ENCODE measurements at regions not wholly inside any gene's neighbourhood (a gene's known extent, or its start where the extent isn't known, plus 50 kb on each side); places are given as distances from the start of the nearest gene placed in this dataset.

DNA sequence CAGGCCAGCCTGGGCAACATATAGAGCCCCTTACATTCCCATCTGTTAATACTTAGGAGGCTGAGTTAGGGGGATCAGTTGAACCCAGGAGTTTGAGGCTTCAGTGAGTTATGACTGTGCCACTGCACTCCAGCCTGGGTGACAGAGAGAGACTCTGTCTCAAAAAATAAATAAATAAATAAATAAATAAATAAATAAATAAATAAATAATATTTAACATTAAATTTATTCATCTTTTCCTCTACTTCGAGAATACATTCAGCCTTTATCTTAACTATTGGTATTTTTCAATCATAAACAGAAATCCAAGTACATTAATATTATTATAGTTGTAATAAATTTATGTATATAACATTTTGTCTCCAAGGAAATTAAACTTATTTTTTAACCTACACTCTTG lies 1227.7 kb upstream of the GJE1 start:
- DNase-seq (no peak), ATAC-seq (no peak)
- H3K36me3 ChIP-seq, result no peaks in the 10 kb centered on the region
- intact Hi-C loops (cut with DNase I; ENCODE audit: low total_unique reads) (no loop called here), in situ Hi-C loops (cut with MboI; ENCODE audit: low sequenced_read_pairs in 4 of 4) (no loop called here)
- no peak for TF ChIP-seq POLR2A (IDR thresholded peaks at IDR 0.05)
- TF ChIP-seq, protein P1, sequence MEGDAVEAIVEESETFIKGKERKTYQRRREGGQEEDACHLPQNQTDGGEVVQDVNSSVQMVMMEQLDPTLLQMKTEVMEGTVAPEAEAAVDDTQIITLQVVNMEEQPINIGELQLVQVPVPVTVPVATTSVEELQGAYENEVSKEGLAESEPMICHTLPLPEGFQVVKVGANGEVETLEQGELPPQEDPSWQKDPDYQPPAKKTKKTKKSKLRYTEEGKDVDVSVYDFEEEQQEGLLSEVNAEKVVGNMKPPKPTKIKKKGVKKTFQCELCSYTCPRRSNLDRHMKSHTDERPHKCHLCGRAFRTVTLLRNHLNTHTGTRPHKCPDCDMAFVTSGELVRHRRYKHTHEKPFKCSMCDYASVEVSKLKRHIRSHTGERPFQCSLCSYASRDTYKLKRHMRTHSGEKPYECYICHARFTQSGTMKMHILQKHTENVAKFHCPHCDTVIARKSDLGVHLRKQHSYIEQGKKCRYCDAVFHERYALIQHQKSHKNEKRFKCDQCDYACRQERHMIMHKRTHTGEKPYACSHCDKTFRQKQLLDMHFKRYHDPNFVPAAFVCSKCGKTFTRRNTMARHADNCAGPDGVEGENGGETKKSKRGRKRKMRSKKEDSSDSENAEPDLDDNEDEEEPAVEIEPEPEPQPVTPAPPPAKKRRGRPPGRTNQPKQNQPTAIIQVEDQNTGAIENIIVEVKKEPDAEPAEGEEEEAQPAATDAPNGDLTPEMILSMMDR (IDR thresholded peaks at IDR 0.05 in 4 of 5, conservative IDR thresholded peaks at IDR 0.05 in 1 of 5), result no peak
- no peak overlapping the region for H3K27ac ChIP-seq
- H3K9me3 ChIP-seq, result peaks cover 0 to 3% (median 0%) of the 10 kb centered on the region in 3 donors
- H3K27me3 ChIP-seq, result no peaks in the 10 kb centered on the region
- H3K4me1 ChIP-seq, result no peaks in the 10 kb centered on the region
- H3K4me3 ChIP-seq, result no peak overlapping the region

DNA sequence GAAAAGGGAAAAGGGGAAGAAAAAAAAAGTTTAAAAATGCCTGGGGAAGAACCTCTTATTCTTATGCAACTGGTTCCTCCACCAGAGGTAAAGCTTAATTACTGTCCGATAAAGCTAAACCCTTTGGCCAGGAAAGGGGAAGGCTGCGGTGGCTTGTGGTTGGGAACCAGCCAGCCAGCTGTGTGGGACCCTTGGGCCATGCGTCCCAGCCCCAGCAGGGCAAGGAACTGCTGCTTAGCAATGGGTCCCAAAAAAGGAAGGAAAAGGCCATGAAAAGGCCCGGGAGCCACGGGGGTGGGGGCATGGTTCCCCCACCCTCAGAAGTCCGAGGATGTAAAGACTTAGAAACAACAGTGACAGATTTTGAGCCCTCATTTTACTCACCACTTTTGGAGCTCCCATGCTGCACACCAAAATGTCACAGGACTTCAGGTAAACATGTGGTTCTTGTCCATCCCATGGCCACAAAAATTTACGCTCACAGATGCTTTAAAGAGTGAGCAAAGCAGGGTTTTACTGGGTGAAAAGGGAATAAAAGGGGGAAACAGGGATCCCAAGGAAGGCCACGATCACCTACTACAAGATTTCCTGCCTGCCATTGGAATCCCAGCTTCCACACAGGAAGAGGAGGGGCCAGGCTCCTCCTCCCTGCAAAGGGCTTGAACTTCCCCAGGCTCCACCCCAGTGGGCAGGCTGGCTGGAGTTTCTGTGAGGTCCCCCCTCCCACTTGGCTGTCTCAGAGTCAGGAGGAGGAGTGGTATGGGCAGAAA lies 1234.7 kb upstream of the GJE1 start:
- in situ Hi-C loops (cut with MboI; ENCODE audit: low sequenced_read_pairs in 4 of 4) (no loop called here), intact Hi-C loops (cut with DNase I; ENCODE audit: low total_unique reads) (no loop called here)
- DNase-seq (peak in 1 of 2 donors; percentile 20), ATAC-seq (no peak)
- TF ChIP-seq, protein P1 (IDR thresholded peaks at IDR 0.05 in 4 of 5, conservative IDR thresholded peaks at IDR 0.05 in 1 of 5), result no peak
- TF ChIP-seq POLR2A (IDR thresholded peaks at IDR 0.05), result no peak
- Histone ChIP-seq H3K27ac (no peak overlapping the region), H3K4me1 (no peaks in the 10 kb centered on the region), H3K27me3 (no peaks in the 10 kb centered on the region), H3K9me3 (peaks cover 0 to 3% (median 0%) of the 10 kb centered on the region in 3 donors), H3K4me3 (no peak overlapping the region), H3K36me3 (no peaks in the 10 kb centered on the region)

DNA sequence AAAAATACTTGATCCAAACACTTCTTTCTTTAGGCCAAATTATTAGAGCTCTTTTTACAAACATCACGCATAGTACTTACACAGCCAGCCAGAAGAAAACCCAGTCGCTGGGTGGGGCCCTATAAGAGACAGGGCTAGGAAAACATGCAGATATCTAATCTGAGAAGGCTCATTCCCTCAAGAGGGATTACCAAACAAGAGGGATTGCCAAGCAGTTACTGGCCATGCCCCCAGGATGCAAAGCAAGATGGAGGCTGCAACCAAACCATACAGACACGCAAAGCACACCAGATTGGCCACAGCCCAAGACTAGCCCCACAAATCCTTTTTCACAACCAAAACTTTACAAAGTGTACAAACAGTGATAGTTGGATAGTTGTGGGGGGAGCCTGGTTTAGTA lies 1235.4 kb upstream of the GJE1 start:
- no peak for DNase-seq
- H3K4me3 ChIP-seq, result no peak overlapping the region
- H3K36me3 ChIP-seq, result no peaks in the 10 kb centered on the region
- H3K27me3 ChIP-seq, result no peaks in the 10 kb centered on the region
- peaks cover 0 to 3% (median 0%) of the 10 kb centered on the region in 3 donors for H3K9me3 ChIP-seq
- TF ChIP-seq, protein P1 (IDR thresholded peaks at IDR 0.05 in 4 of 5, conservative IDR thresholded peaks at IDR 0.05 in 1 of 5), result no peak
- intact Hi-C loops (cut with DNase I; ENCODE audit: low total_unique reads), result no loop called here
- H3K4me1 ChIP-seq, result no peaks in the 10 kb centered on the region
- ATAC-seq, result no peak
- in situ Hi-C loops (cut with MboI; ENCODE audit: low sequenced_read_pairs in 4 of 4), result no loop called here
- H3K27ac ChIP-seq, result no peak overlapping the region

DNA sequence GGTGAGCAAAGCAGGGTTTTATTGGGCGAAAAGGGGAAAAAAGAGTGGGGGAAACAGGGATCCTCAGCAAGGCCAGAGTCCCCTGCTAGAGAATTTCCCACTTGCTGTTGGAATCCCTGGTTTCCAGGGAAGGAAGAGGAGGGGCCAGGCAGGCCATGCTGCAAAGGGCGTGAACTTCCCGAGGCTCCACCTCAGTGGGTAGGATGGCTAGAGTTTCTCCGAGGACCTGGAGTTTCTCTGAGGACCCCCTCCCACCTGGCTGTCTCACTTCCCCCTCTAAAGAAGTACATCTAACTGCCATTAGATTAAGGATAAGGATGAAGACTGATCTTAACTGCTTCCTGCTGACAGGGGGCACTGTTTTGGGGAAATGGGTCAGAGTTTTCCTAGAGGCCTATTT lies 1239.3 kb upstream of the GJE1 start:
- H3K4me1 ChIP-seq, result no peaks in the 10 kb centered on the region
- H3K36me3 ChIP-seq, result no peaks in the 10 kb centered on the region
- no peak for DNase-seq
- TF ChIP-seq, protein P1 (IDR thresholded peaks at IDR 0.05 in 4 of 5, conservative IDR thresholded peaks at IDR 0.05 in 1 of 5), result no peak
- TF ChIP-seq POLR2A (IDR thresholded peaks at IDR 0.05), result no peak
- intact Hi-C loops (cut with DNase I; ENCODE audit: low total_unique reads), result no loop called here
- no peak overlapping the region for H3K4me3 ChIP-seq
- H3K27ac ChIP-seq, result no peak overlapping the region
- H3K27me3 ChIP-seq, result no peaks in the 10 kb centered on the region
- in situ Hi-C loops (cut with MboI; ENCODE audit: low sequenced_read_pairs in 4 of 4), result no loop called here
- no peak for ATAC-seq
- H3K9me3 ChIP-seq, result no peaks in the 10 kb centered on the region

GRCh38 chr6:140879946-140880345 lies 1252.8 kb upstream of the GJE1 start:
- no peaks in the 10 kb centered on the region for H3K36me3 ChIP-seq
- H3K27me3 ChIP-seq, result no peaks in the 10 kb centered on the region
- H3K4me1 ChIP-seq, result no peaks in the 10 kb centered on the region
- intact Hi-C loops (cut with DNase I; ENCODE audit: low total_unique reads) (no loop called here), in situ Hi-C loops (cut with MboI; ENCODE audit: low sequenced_read_pairs in 4 of 4) (no loop called here)
- DNase-seq, result no peak
- TF ChIP-seq, protein P1 (IDR thresholded peaks at IDR 0.05 in 4 of 5, conservative IDR thresholded peaks at IDR 0.05 in 1 of 5), result no peak
- TF ChIP-seq POLR2A (IDR thresholded peaks at IDR 0.05), result no peak
- H3K9me3 ChIP-seq, result no peaks in the 10 kb centered on the region
- no peak overlapping the region for H3K4me3 ChIP-seq
- no peak overlapping the region for H3K27ac ChIP-seq
- no peak for ATAC-seq
